GM19372 (cell line): ENCODE measurements at regions not wholly inside any gene's neighbourhood (a gene's known extent, or its start where the extent isn't known, plus 50 kb on each side); places are given as distances from the start of the nearest gene placed in this dataset.

Experiments
- ATAC-seq: cut with Tn5 transposase; IDR thresholded peaks from one replicate; pipeline ENCODE4 v1.9.1; 2021; ENCODE audit warnings: mild to moderate bottlenecking, low read depth, moderate library complexity; ENCODE audit not compliant: unreplicated experiment

DNA sequence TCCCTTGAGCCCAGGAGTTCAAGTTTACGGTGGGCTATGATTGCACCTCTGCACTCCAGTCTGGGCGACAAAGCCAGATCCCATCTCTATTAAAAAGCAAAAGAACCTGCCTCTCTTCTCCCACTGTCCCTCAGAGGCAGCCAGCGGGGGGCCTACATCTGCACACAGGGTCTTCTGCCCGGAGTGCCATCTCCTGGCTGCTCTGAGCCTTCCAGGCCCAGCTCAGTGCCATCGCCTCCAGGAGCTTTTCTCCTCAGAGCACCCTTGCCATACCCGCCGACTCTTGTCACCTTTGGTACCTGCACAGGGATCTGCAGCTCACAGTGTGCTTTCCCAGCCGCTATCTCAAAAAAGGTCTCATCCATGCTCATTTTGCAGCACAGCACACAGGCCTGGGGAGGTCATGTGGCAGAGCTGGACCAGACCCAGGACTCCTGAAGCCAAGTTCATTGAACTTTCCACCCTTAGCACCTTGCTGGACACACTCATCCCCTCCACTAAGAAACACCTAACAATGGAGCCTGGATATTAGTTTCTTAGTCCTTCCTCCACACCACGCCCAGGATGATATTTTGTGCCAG lies 186.3 kb downstream of the HAUS1 start:
- ATAC-seq = no peak

DNA sequence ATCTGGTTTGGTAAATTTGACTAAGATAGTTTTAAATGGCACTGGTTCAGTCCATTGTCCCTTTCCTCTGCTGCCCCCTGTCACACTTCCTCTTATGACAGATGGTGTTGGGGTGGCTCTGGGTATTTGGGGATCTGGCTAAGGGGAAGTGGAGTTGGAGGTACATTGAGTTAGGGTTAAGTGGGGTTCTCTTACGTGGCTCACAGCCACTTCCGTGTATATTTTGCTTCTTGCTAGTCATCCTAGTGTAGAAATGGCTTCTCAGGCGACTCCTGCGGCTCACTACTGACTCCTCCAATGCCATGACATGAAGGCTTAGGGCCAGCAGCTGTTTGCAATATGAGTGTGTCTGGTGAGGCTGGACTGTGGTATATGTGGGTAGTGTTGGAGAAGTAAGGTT lies 187.0 kb downstream of the HAUS1 start:
- no peak for ATAC-seq

DNA sequence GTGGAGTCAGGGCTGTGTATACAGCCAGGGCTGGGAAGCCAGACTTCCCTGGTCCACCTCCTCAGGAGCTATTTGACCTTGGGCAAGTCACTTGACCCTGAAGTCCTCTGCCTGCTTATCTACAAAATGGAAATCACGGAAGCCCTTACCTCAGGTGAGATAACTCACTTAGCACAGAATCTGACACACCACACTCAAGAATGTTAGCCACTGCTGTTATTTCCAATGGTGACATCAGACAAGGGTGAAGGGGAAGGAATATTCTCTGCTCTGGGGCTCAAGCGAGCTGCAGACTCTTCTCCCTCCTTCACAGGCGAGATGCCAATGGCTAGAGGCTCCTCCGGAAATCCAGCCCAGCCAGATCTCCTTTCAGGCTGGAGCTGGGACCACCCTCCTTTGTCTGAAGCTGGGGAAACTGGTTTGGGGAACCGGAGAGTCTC lies 189.6 kb downstream of the HAUS1 start:
- no peak for ATAC-seq

DNA sequence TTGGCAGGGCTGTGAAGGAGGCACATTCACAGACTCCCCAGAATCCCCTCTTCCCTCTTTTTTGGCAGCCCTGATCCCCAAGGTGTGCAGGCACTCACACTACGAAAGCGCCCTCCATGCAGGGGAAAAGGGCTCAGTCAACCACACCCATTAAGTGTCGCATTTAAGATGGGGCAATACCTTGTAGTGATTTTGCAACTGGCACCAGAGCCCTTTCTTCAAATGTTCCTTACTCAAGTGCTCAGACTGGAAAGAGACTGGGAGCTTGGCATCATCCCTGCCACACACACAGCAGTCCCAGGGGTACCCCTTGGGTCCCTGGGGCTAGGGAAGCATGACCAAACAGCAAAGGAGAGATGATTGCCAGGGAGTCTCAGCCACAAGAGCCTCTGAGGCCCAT lies 190.1 kb downstream of the HAUS1 start:
- no peak for ATAC-seq

DNA sequence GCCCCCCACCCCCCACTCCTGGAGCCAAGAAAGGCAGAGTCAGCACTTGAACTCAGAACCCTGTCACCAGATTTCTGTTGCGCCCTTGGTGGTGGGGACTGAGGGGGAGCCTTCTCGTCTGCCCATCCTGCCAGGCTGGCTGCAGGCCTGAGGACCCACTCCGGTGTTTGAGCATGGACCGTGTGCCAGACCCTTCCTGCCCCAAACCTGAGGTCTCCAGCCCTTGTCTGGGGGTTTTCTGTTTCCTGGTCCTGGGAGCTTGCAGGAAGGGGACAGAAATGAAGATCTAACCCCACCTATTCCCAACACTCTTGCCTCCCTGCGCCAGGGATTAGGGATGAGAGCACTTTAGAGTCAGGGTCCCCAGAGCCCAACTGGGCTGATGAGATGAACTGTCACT lies 190.6 kb downstream of the HAUS1 start:
- no peak for ATAC-seq

DNA sequence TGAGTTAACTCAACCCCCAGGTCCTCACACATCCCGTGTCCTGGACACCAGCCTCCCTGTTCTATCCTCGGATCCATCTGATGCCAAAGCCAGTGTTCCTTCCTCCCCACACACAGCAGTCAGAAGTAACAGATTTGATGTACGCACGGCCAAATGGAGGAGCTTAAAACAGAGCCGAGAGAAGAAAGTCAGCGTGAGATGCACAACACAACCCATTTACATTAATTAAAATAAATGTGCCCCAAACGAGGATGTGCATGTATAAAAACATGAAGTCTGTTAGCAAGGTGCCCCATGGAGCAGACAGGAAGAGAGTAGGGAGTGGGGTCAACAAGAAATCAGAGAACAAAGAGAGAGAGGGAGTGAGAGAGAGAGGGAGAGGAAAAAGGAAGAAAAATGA lies 191.2 kb downstream of the HAUS1 start:
- ATAC-seq = no peak

DNA sequence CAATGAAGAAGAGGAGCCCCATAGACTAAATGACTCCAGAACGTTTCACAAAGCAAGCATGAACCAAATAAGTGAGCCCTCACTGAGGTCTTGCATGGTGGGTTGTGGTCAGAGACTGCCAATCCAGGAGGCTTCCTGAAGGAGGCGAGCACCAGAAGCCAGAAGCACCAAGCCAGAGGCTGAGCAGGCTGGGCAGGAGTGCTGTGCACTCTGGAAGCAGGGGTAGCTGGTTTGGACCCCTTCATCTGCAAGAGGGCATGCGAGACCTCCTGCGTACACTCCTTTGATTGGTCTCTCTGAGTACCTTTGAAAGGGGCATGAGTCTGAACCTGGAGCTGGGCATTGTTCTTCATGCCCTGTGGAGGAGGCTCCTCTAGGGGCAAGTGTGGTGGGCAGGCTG lies 192.5 kb downstream of the HAUS1 start:
- ATAC-seq = no peak

DNA sequence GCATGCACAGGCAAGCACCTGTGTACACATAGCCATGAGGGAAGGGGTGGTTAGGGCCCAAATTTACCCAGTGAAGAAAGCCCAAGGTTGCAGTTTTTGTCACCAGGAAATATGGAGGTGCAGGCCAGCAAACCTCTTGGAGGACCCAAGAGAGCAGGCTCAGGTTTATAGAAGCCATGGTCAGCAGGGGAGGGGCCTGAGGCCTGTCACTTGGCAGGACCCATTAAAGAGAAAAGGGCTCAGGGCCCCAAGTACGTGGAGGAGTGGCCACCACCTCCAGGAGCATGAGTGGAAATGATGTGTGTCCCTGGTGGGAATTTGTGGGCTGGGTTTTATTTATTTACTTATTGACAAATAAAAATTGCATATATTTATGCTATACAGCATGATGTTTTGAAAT lies 192.9 kb downstream of the HAUS1 start:
- no peak for ATAC-seq

DNA sequence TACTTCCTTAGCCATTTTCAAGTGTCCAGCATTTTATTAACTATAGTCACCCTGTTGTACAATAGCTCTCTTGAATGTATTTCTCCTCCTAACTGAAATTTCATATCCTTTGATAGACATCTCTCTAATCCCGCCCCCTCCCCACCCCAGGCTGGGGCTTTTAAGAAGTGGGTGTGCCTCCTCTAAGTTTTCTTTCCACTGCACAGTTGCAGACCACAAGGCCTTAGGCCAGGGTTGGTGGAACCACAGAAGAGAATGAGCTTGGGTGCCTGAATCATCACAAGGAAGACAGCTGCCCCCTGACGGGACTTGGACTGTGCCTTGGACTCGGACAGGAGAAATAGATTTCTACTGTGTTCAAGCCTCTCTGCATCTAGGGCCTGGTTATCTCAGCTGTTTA lies 193.4 kb downstream of the HAUS1 start:
- ATAC-seq = no peak

DNA sequence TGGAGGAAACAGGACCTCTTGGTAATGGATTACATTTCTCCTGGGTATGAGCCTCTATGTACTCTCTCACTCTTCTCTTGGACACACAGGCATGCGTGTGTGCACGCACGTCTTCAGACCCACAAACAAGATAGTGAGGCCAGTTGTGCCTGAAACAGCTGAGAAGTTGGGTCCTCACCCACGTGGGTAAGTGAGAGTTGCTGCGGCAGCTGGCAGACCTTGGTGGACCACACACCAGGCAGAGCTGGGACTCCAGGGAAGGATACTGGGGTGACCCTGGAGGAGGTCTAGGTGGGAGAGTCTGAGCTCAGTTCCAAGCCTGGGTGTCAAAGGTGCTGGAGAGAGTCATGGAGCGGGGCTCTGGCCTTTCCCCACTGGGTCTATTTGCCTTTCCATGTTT lies 194.3 kb downstream of the HAUS1 start:
- no peak for ATAC-seq

DNA sequence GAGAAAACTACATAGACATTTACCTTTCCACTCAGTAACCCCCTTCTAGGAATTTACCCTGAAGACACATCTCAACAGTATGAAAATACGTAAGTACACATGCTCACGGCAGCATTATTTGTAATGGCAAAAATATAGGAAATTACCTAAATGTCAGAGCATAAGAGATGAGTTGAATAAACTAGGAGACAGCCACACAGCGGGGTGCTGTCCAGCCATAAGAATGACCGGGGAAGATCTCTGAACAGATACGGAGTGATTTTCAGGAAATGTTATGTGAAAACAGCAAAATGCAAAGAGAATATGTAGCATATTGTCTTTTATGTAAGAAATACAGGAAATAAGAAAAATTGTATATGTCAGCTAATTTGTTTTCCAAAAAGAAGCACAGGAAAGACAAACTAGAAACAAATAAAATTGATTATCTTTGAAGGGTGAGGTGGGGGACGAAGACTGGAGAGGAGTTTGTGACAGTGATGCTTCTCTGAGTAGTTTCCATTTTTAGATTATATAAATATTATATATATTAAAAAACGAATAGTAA lies 195.4 kb downstream of the HAUS1 start:
- no peak for ATAC-seq

DNA sequence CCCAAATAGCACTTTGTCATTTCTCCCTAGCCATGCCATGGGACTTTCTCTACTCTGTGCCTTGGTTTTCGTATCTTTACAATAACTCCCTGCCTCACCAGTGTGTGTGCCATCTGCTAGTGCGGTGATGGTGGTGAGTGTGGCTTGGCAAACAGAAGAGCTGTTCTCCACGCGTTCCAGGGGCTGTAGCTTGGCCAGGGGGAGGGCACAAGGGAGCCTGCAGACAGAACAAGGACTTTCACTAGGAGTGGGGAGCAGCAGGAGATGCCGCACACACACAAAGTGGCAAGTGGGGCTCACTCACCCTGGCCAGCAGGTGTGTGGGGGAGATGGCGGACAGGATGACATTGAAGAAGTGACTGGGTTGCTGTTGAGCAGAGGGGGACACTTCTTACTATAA lies 196.9 kb downstream of the HAUS1 start:
- ATAC-seq = no peak

DNA sequence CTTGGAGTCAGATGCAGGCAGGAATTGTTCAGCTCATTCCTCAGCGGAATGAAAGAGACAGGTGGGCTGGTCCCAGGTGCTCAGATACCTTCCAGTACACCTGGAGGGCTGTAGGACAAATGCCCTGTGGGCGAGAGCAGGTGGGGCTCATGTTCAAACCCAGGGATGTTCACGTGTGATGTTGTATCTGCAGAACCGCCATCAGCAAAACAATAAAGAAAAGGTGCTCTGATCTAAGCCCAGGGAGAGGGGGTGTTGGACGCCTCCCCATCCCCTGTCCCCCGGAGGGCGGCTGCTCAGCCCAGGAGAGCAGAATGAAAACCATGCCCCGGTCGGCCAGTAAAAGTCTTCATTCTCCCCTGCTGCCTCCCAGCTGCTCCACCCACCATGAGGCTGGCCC lies 197.4 kb downstream of the HAUS1 start:
- ATAC-seq = no peak

DNA sequence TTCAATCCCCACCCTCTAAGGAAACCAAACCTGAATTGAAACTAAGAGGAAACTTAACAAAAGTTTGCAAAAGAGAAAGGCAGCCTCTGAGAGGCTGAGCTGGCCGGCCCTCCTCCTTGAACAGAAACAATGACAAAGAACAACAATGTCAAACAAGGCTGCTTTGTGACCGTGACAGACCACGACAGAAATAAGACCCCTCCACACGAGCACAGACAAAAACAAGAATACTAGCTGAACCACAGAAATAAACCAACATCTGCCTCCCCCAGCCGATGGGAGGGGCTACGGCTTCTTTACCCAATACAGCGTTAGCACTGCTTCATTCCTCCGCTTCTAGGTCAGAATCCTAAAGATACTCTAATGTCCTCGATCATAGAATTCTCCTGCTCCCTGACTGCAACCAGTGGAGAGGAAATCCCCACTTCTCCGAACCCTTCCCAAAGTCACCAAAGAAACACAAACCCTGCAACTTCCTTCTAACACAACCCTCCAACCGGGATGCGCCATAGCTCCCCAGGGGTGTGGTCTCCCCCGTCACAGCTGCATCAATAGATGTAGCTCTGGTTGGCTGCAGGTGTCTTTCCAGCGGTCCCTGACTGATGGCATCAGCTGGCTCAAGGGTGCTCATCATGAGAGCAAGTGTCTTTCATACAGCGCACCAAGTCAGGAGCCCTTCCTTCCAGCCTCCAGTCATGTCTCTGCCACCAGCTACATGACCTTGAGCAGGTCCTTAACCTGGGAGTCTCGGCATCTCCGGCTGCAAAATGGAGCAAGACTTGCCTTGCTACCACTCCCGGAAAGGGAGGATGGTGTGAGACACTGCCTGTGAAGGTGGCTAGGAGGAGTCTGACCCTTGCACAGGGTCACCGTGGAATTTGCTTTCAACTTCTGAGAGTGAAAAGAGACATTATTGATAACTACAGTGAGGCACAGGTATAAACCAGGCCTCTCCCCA lies 198.6 kb downstream of the HAUS1 start:
- ATAC-seq = no peak

DNA sequence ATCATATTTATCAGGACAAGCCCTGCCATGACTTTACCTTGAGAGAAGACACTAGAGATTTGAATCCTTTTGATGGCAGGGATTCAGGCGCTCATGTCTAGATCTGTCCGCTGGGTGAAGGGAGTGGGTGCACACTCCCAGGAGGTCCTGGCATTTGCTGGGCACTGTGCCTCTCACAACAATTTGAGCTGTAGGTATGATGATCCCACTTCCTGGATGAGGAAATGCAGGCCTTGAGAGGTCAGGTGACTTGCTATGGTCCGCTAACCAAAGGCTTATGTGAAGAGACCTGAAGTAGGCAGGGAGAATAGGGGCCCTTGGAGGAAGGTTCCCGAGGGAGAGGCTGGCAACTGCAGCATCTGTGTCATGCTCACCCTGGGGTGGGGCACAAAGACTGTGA lies 206.1 kb downstream of the HAUS1 start:
- ATAC-seq = no peak

DNA sequence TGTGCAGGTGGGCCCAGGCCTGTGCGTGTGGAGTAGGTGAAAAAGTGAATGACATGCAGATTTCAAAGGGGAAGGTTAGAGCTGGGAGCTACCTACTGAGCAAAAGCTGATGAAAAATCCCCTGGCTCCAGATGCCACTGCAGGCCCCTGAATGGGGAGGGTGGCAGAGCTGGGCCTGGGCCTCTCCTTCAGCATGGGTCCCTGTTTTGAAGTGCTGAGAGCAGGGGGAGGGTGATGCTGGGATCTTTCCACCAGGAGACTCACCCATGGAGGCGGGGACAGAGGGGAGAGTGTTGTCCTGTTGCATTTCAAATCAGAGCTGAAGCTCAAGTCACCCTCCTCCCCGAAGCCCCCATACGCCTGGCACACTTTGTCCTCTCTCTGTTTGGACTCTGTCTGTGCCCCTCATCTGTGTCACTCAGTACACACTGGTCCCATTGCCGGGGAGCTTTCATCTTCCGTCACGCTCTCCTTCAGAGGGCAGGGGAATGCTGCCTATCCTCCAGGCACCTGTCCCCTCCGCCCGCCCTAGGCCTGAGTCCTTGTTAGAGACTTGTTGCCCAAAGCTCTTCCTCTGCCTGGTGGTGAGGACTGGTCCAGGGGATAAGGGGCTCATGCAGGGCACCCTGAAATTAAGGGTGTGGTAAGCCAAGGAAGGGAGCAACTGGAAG lies 206.6 kb downstream of the HAUS1 start:
- no peak for ATAC-seq

DNA sequence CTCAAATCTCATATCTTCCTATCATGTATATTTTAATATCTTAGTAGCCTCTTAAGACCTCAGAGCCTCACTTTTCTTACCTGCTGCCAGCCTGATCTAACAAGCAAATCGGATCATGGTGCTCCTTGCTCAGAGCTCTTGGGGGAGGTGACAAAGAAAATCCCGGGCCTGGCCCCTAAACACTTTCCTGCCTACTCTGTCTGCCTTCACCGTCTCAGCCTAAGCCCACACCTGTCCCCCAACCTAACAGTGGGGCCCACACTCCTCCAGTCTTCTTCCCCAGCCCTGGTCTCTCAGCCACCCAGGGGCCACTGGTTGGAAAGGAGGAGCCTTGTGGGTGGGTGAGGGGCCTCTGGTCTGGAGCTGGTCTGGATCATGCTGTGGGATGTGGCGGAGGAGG lies 207.3 kb downstream of the HAUS1 start:
- no peak for ATAC-seq

DNA sequence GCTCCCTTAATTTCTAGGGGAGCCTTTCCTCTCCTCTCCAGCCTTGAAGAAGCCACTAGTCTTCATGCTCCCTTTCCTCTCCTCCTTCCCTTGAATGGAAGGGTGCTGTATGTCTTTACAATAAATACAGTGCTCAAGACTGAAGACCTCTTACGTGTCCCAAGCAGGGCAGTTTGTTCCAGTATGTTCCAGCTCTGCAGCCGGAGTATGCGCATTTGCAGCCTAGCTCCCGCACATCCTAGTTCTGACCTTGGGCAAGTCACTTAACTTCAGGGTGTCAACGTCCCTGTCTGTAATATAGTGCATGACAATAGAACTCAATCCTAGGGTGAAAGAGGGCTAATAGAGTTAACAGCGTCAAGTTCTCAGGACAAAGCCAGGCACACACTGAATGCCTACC lies 208.0 kb downstream of the HAUS1 start:
- ATAC-seq = no peak

DNA sequence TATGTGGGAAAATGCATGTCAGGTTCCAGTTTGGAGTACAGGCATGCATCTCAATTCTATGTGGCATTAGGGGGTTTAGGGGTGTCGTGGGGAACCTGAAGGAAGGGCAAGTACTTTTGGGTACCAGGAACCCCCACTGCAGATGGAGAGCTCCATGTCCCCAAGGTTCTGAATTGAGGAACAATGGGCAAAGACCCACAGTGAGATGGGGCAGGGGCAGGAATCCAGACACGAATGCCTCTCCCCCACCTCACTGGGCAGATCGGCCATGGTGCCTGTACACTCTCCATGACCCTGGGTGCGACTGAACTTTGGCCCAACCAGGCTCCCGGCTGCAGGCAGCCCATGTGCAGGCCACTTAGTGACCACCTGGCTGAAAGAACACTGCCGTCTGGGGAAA lies 209.3 kb downstream of the HAUS1 start:
- ATAC-seq = no peak

DNA sequence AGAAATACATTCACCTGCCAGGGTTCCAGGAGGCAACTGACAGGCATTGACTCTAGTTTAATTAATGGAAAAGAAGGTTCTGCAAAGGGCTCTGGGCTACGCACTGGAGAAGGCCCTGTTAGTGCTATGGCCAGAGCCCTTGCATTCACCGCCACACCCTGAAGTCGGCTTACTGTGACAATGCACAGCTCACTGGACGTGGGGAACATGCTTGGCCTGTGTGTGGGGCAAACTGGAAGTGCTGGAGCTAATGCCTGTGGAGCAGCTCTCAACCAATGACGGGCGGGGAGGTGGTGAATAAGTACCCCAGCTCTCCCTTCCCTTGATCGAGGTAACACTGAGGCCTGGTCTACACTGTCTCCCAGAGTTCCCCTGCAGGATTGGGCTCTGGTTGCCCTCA lies 209.8 kb downstream of the HAUS1 start:
- no peak for ATAC-seq

DNA sequence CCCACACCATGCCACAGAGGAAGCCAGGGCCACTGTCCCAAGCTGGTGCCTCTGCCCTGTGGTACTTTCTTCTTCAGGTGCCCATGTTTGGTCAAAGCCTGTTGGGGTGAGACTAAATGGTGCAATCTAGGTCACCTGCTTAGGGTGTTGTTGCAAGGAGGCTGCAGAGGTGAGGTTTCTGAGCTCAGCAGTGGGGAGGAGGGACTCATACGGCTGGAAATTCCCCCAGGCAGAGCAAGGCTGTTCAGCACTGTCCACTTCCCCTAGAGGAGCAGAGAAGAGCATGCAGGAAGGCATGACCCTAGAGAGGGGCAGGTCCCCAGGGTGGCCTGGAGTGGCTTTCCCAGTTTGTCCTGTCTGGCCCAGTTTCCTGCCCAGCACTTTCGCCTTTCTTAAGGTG lies 211.0 kb downstream of the HAUS1 start:
- no peak for ATAC-seq
